GM19239 (cell line): ENCODE measurements at regions not wholly inside any gene's neighbourhood (a gene's known extent, or its start where the extent isn't known, plus 50 kb on each side); places are given as distances from the start of the nearest gene placed in this dataset.
"Not testable (repeated sequence)": the region's sequence is repeated elsewhere in the genome, so short reads cannot be mapped to it uniquely, and the experiment has no call there.

Experiments
- DNase-seq: peaks from one replicate; pipeline ENCODE4 v3.0.0; 2011; ENCODE audit warnings: low spot score; ENCODE audit not compliant: insufficient read length
- FAIRE-seq: peaks from 2 replicates; lab custom pipeline; 2011; peaks lifted over from hg19 to GRCh38; lab: Jason Lieb, UNC

DNA sequence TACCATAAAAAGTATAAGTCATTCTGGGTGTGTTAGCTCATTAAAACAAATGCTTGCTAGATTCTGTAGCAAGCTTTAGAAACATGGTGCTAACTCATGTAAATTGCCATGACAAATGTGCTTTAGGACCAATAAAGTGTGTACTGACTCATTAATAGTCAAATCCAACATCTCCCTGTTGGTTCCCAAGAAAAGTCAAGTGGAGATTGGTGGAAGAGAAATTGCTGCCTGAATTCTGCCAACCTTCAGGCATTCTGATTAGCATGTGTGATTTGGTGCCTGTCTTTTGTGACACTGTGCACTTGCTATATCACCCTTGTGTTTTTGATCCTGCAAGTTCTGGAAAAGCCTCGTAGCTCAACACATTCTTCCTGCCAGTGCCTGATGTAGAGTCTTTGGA is 503.8 kb upstream of the BOD1L1 start:
- DNase-seq (no peak), FAIRE-seq (no peak)

DNA sequence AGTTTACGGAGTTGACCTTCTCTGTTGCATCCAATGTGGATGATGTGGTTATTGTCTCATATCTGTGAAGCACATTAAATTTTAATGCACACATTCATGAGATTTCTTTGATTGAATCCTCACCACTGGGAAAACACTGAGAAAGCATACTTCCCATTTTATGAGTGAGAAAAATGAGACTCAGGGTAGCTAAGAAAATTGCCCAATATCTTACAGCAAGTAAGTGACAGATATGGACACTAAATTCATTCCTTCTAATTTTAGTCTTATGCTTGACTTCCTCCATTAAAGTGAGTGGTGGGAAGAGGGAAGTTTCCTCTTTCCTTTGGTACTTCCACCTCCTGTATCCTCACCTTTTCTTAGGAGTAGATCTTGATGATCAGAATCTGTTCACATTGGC is 504.8 kb upstream of the BOD1L1 start:
- no peak for DNase-seq
- no peak for FAIRE-seq

DNA sequence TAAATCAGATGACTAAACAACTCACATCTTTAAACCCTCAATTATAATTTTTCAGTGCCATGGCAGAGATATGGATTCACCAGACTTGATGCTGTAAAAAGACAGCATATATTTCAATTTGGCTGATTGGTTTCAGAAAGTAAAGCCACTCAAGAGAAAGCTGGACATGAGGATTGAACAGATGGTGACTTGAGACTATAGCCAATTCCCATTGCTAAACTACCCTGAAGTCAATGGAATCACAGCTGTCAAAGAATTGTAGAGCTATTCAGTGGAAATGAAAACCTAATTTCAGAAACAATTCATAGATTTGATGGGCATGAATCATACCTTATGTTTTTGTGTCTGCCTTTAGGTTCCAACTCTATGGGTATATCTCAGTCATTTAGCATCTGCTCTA is 510.6 kb upstream of the BOD1L1 start:
- no peak for DNase-seq
- no peak for FAIRE-seq

DNA sequence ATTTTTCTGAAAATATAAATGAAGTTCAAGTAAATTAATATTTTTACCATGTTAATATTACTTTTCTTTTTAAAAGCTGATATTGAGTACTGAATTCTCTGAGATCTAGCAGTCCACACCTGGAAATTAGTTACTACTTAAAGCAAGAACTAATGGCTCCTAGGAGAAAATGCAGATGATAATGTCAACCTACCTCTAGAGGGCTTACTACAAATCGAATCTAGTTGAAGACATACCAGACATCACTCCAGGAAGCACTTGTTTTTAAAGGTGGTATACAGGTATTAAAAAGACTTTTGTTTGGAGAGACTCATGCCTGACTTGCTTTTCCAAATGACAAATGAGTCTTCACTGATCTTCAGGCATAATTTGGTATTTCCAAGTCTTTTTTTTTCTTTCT is 516.4 kb upstream of the BOD1L1 start:
- DNase-seq, result no peak
- peak; percentile 68 for FAIRE-seq

DNA sequence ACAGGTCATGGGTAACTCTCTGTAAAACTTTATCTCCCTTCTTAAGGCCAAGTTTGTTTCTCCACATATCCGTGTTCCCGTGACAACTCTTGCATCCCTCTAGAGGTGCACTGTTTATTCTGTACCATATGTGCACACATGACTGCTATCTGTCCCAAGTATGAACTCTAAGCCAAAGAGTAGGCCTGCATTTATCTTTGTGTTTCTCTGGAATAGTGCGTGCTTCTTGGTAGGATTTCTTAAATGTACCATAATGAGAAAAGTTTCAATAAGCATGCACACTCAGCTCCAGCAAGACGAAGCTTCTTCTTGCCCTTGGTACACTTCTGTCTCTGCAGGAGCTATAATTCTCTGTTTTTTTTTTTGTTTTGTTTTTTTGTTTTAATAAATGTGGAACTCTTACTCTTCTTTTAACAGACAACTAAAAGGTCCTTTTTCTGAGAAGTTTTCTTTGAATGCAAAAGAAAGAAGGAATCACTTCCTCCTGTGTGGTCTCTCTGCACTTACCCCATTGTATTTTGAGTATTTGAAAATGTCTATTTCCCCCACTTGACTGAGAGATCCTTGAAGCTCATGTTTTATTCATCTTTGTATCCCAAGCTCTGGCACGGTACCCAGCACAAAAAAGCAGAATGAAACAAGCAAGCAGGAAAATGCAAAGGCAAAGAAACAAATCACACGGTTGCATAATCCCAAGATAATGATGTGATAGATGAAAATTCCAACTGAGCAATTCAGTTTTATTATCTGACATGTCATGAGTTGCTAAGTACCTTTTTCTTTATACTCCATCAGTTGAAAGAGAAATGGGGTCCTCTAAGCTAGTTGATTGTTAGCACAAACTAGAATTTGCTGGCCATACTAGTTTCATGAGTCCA is 521.9 kb upstream of the BOD1L1 start:
- FAIRE-seq, result no peak
- DNase-seq, result no peak

DNA sequence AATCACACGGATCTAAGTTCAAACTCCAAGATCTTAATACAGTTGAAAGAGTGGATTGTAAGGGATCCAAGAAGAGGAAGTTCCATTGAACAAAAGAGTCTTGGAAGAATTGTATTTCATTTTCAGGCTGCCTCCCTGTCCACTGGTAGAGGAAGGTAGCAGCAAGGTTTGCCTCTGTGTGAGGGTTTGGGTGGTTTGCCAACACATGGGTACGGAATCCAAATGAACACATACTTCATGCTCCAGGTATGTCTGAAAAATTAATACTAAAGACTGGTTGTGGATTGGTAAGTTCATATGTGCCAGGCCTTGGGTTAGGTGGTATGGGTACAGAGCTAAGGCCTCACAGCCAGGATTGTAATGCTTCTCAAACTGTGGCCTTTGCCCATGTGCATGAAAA is 523.6 kb upstream of the BOD1L1 start:
- DNase-seq (no peak), FAIRE-seq (no peak)

DNA sequence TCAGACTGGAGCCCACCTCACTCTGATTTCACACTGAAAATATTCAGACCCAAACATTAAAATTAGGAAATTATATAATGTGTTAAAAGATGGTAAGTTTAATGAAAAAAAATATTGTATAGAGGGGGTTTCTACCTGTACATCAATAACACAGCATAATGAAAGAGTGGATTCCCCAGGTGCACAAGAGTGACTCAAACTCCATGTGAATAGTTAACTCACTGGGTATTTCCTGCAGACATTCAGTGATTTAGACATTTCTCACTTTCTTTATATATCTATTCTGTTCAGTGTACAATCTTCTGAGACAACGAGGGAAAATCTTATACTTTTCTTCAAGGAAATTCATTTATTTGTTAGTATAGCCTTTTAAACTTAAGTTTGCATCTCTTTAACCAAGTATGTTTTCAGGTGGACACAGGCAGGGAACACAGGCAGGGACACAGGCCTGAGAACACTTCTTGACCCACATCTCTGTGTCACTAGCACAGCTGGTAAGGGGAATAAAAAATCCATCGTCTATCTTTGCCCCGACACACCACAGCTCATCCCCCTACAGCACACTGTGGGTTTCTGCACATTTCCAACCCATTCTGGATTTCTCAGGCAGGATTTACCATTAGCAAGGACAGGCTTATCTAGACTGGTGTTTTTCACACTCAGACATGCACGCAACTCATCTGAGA is 525.5 kb upstream of the BOD1L1 start:
- DNase-seq (no peak), FAIRE-seq (peak; percentile 92)

DNA sequence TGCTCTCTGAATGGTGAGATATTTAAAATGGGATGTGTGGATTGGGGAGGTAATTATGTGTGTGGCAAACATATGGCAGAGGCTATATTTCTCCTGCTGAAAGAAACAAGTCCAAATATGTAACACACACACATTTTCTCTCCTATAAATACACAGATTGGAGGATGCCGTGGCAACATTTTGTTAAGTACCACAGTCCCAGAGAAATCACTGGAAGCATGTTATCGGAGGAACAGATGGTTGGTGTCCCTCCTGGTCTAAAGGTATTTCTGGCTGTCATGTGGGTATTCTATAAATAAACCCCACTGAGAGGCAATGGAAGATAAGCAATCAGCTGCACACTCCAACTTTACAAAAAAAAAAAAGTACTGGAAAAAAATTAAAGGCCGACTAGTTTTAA is 528.3 kb upstream of the BOD1L1 start:
- DNase-seq (no peak), FAIRE-seq (no peak)

DNA sequence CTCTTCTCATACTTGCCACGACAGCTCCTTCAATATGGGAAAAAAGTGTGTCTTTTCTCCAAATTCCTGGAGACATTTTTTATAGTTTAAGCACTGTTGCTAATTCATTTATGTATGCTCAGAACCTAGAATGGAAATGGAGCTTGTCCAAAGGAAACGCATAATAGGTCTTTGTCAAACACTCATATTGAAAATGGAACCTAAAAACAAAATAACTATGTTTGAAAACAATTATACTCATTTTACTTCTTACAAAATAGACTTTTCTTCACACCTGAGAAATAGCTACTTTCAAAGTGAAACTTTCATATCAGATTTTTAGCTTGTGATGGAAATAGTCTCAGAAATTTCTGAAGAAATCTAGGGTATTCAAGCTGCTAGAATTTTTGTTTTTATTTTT is 529.7 kb upstream of the BOD1L1 start:
- no peak for DNase-seq
- FAIRE-seq, result peak; percentile 86

DNA sequence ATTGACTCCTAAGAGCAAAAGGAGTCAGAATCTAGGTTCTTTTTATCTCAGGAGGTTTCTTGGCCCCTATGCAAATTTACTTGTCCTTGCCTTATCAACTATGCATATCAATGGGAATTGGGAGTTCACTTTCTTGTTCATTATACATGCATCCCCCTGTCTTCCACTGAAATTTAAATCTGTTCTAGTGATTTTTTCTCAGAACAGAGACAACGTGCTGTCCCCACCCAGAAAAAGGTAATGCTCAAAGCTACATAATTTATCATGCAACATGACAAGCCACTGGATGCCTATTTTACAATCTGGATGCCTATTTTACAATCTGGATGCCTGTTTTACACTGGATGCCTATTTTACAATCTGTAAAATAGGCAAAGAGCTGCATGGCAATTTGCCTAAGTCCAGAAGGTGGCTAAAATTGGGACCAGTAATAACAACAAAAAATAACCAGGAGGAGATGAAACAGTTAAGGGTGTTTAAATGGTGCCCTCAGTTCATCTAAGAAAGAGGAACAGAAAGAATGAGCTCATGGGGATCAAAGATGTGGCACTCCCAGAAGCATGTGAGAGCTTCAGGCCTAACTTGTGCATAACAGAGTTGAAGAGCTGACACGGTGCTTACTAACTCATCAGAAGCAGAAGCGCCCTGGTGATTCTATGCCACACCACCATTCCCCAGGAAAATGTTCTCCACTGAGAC is 537.8 kb upstream of the BOD1L1 start:
- DNase-seq, result peak; percentile 30
- peak; percentile 98 for FAIRE-seq

DNA sequence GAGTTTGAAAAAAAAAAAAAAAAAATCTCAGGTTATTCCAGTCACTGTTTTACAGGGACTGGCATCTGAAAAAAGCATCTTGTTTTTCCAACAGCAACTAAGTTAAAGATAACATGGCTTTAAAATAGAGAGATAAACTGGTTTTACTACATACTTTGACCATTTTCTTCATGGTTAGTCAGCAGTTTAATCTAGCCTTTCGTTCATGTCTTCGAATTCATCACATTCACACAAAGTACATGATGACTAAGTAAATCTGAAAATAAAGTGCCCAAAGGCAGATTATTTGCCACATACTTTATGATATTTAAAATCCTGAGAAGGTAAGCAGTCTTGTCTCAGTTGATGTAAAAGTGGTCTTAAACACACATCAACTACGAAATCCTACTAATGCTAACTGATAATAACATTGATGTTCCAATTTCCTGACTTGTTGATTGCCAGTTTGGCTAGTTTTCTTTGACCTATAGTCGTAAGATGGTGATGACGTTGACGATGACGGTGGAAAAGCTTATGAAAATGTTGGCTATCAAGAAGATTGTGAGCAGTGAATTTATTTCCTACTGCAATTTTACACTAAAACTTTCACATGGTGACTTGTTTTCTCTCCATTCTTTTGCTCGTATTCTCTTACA is 540.5 kb upstream of the BOD1L1 start:
- no peak for DNase-seq
- no peak for FAIRE-seq

DNA sequence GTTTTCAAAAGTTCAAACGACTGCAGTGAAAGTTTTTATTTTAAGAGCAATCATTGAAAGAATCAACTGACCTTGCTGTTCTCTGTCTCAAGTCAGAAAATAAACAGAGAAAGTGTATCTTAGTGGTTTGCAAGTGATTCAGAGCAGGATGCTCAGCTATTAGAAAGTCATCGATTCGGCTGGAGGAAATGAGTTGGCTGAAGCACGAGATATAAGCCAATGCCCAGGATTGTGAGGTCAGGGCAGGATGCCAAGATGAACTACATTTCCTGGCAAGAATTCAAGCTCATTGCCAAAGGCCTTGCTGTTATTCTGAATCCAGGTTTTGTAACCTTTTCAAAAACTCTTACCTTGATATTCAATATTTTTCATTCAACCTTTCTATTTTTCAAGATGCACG is 541.4 kb upstream of the BOD1L1 start:
- FAIRE-seq (peak; percentile 55), DNase-seq (no peak)

DNA sequence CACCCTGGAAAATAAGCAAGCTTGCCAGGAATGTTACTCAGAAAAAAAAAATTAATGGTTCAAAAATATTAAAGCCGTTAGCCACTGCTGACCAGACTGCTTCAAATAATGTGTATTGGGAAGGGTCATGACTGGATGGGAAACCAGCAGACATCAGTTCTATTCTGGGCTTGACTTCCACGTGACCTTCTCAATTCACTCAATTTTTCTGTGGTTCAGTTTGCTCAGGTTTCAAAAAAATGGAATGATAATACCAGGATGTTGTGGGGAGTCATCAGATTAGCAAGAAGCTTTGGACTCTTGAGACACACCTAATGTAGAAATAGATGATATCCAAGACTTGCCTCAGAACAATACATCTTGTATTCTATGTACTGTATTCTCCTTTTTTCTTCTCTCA is 541.9 kb upstream of the BOD1L1 start:
- FAIRE-seq, result no peak
- DNase-seq, result no peak

DNA sequence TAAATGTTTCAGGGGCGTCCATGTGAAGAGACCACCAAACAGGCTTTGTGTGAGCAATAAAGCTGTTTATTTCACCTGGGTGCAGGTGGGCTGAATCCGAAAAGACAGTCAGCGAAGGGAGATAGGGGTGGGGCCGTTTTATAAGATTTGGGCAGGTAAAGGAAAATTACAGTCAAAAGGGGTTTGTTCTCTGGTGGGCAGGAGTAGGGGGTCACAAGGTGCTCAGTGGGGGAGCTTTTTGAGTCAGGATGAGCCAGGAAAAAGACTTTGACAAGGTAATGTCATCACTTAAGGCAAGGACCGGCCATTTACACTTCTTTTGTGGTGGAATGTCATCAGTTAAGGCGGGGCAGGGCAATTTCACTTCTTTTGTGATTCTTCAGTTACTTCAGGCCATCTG is 542.4 kb upstream of the BOD1L1 start:
- not testable (repeated sequence) for DNase-seq, FAIRE-seq

DNA sequence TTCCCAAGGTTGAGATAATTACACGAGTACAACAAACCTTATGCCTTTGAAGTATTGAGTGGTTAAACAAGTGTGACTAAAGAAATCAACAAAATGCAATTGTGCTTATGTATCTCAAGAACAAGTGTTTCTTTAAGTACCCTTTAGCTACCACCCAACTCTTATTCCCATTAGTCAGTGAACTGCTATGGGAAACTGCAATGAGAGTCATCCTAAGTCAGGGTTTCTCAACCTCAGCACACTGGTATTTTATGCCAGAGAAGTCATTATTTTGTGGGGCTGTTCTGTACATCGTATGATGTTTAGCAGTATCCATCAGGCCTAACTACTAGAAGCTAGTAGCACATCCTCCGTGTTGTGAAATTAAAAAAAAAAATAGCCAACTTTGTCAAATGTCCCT is 549.1 kb upstream of the BOD1L1 start:
- FAIRE-seq (peak; percentile 21), DNase-seq (no peak)

DNA sequence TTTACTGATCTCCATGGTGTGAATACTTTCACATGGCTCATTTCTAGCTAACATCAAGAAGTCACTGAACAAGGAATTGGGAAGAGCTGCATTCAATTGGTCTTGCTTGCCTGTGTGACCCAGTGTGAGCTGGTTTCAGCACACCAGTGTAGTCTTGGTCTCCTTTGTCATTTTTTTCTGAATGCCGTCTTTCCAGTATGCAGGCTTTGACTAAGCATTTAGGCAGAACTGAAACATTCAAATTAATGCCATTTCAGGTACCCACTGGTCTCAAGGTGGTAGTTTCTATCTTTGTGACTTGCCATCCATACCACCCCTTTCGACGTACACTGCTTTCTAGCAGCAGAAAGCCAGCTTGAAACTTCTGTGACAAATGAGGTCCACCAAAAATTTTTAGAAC is 550.5 kb upstream of the BOD1L1 start:
- DNase-seq (peak; percentile 15), FAIRE-seq (no peak)

DNA sequence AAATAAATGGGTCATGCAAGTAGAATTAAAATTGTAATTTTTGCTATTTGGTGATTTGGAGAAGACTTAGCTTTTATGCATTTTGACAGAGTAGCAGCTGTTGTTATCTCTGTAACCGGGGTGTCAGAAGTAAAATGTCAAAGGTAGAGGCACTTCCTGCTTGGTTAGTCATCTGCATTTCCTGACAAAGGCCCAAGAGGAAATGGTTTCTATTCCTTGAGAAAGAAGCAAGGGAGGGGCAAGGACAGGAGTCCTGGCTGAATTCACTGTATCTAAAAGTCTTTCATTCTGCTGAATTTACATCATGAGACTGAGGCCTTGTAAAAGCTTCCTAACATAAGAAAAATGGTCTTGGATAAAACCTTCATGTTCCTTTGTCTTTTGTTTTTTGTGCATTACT is 550.9 kb upstream of the BOD1L1 start:
- FAIRE-seq, result peak; percentile 97
- no peak for DNase-seq

DNA sequence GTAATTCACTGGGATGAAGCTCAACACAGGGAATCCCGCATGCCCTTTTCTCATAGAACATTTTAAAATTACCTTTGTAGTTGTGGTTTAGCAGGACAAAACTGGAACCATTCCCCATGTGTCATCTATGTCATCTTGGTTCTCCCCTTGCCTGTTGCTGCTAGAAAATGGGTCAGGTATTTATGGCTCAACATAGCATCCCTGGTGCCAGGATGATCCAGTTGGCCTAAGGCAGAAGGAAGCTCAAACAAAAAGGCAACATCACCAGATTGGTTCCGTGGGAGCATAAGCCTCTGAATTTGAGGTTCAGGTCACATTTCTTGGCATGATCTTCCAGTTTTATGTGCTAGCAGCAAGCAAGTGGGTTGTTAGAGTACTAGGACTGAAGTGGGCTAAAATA is 552.6 kb upstream of the BOD1L1 start:
- no peak for FAIRE-seq

DNA sequence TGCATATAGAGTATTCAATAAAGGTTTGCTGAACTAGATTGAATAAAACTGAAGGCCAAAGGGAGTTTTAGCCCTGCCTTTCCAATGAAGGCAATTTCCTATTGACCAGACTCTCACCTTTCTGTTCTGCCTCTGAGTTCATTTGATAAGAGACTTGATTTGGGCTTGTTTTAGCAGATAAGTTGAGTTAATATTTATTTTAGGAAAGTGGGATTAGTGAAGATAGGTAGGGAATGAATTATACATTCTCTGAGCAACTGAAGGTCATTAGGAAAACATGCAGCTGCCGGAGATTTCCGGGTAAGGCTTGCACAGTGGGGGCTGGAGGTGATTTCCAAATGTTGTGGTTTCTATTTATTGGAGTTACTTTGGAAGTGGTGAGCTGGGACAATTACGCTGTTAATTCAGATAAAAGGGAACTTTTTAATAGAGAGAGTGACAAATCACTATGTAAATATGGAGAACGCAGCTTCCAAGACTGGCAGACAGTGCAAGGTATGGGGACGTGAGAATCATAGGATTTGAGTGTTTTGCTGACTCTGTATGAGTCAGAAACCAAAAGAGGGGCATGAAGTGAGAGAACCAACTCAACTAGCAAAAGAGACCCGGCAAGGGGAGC is 553.6 kb upstream of the BOD1L1 start:
- FAIRE-seq (no peak), DNase-seq (no peak)

More for the DNA sequence above, 552.6 kb upstream of the BOD1L1 start:
- no peak for DNase-seq

DNA sequence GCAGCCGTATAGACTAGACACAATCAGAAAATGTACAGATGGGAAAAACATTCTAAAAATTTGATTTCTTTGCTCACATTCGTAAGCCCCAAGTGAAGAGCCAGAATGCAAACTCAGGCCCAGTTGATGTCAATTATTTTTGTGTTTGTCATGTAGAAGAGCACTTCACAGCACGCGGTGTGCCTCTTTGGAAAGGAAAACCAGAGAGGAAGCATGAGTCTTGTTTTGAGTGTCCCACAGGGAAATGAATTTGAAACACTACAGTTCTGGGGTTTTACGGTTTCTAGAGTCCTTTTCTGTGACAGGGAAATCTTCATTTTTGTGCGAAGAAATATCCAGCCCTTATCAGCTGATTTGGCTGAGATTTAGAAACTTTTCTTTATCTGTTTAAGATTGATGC is 554.6 kb upstream of the BOD1L1 start:
- FAIRE-seq (peak; percentile 78), DNase-seq (no peak)
